RWPE1 (cell line): ENCODE measurements at regions not wholly inside any gene's neighbourhood (a gene's known extent, or its start where the extent isn't known, plus 50 kb on each side); places are given as distances from the start of the nearest gene placed in this dataset.

ENCODE experiments used
- CTCF ChIA-PET: fragments of 350-600 bp; sonication (Branson Sonifier 250); formaldehyde crosslinking; extraction: SDS; loops from one replicate; lab custom pipeline; 2021; lab: Yijun Ruan, JAX
- POLR2A ChIA-PET: fragments of 400-600 bp; formaldehyde crosslinking; extraction: SDS; loops from one replicate; lab custom pipeline; 2020; ENCODE audit warnings: antibody characterized with exemption; ENCODE audit not compliant: low non-redundant PET; lab: Yijun Ruan, JAX
- DNase-seq: peaks from one replicate; pipeline ENCODE4 v3.0.0; 2012; ENCODE audit warnings: low spot score
- H3K27ac ChIP-seq: fragments of 450-650 bp; 2 replicates; pipeline ENCODE4 v1.5.1; 2017
- CTCF ChIP-seq: fragments of 450-650 bp; conservative IDR thresholded peaks from 2 replicates; pipeline ENCODE4 v1.5.1; 2017; ENCODE audit warnings: low read depth, mild to moderate bottlenecking

- POLR2A ChIA-PET = no interaction called here
- DNase-seq = no peak
- CTCF ChIA-PET = no interaction called here
- H3K27ac ChIP-seq = no peak overlapping the region
- TF ChIP-seq CTCF = no peak
These were observed 180.6 kb downstream of the FSIP2 start for GRCh38 chr2:185919155-185919554.

- ChIA-PET CTCF (interaction anchor here (0.6 kb wide), 1 partner anchor 1570 kb away, joined by 4 read pairs; no protein-coding TSS in a partner anchor), POLR2A (no interaction called here)
- no peak for TF ChIP-seq CTCF
These were observed 182.6 kb downstream of the FSIP2 start for GRCh38 chr2:185921048-185921756.

GRCh38 chr2:185934232-185934631 lies 195.6 kb downstream of the FSIP2 start:
- CTCF ChIA-PET = interaction anchor here (0.6 kb wide), 1 partner anchor 83 kb away, joined by 3 read pairs; no protein-coding TSS in a partner anchor
- POLR2A ChIA-PET = no interaction called here
- no peak for TF ChIP-seq CTCF
- no peak for DNase-seq
- no peak overlapping the region for H3K27ac ChIP-seq

More at GRCh38 chr2:185921048-185921756, 182.6 kb downstream of the FSIP2 start:
- peak; percentile 1 for DNase-seq
- no peak overlapping the region for H3K27ac ChIP-seq

- no peak for DNase-seq
- POLR2A ChIA-PET = no interaction called here
- no peak for TF ChIP-seq CTCF
- H3K27ac ChIP-seq = no peak overlapping the region
- CTCF ChIA-PET = no interaction called here
These were observed 201.3 kb downstream of the FSIP2 start for GRCh38 chr2:185939858-185940257.

GRCh38 chr2:185942855-185943254 lies 204.3 kb downstream of the FSIP2 start:
- no peak for DNase-seq
- POLR2A ChIA-PET = no interaction called here

GRCh38 chr2:185947722-185948121 lies 209.1 kb downstream of the FSIP2 start:
- ChIA-PET CTCF (no interaction called here), POLR2A (no interaction called here)
- DNase-seq = no peak
- TF ChIP-seq CTCF = no peak
- H3K27ac ChIP-seq = no peak overlapping the region

More at GRCh38 chr2:185942855-185943254, 204.3 kb downstream of the FSIP2 start:
- TF ChIP-seq CTCF = no peak
- CTCF ChIA-PET = interaction anchor here (0.6 kb wide), 1 partner anchor 517 kb away, joined by 3 read pairs; no protein-coding TSS in a partner anchor
- H3K27ac ChIP-seq = no peak overlapping the region
